Mucosa of descending colon (tissue), 3 donors: ENCODE measurements at regions not wholly inside any gene's neighbourhood (a gene's known extent, or its start where the extent isn't known, plus 50 kb on each side); places are given as distances from the start of the nearest gene placed in this dataset.

Experiments used
- ATAC-seq: fragments of 200-7000 bp; cut with Tn5 transposase; one replicate; pipeline ENCODE4 v1.9.1; 2020; ENCODE audit warnings: mild to moderate bottlenecking, moderate library complexity
- DNase-seq, 3 donors: peaks; one replicate each; pipeline ENCODE4 v3.0.0-alpha.2; 2020
- H3K36me3 ChIP-seq: fragments of 200-600 bp; one replicate; pipeline ENCODE4 v1.8.0; 2021; ENCODE audit warnings: low read depth, mild to moderate bottlenecking
- H3K4me1 ChIP-seq: fragments of 200-600 bp; one replicate; pipeline ENCODE4 v1.8.0; 2021; ENCODE audit warnings: low read depth, mild to moderate bottlenecking
- H3K4me3 ChIP-seq: fragments of 200-600 bp; one replicate; pipeline ENCODE4 v1.8.0; 2021; ENCODE audit warnings: mild to moderate bottlenecking
- H3K9me3 ChIP-seq: fragments of 200-600 bp; one replicate; pipeline ENCODE4 v1.8.0; 2021; ENCODE audit warnings: mild to moderate bottlenecking
- CTCF ChIP-seq: fragments of 200-600 bp; IDR thresholded peaks from one replicate; pipeline ENCODE4 v1.8.0; 2022; ENCODE audit warnings: antibody characterized with exemption, mild to moderate bottlenecking
- intact Hi-C, 2 donors: fragments of 100-400 bp; cut with DNase I in 1 of 2; cut with micrococcal nuclease in 1 of 2; formaldehyde crosslinking; loops; one replicate each; pipeline versions ENCODE4 v1.11.0 to v1.11.1; 2022; cut with DNase I, micrococcal nuclease
- donor health status: DM: no; HTN: no; CAD: no; lungs with moderate emphysema.
- donor health status: DM: no; HTN: no; CAD: no.
- donor health status: DM: no; HTN: yes; CAD: no.

DNA sequence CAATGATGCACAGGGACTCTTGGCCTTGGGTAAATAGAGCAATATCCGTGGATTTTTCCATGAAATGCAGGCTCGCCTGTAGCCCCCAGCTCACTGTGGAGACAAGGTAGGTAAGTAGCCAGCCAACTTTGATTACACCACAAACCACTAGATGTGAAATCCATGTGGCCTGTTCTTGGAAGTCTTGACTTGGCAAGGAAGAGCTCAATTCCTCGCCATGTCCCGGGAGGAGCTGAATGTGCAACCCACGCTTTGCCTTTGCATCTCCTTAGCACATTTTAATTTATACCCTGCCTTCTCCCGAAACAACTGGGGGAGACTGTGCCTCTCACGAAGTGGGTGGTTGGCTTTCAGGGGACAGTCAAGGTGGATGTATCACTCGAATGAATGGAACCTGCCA lies 347.7 kb upstream of the MKI67 start:
- H3K4me3 ChIP-seq = no peak overlapping the region
- H3K9me3 ChIP-seq = no peaks in the 10 kb centered on the region
- no peak for ATAC-seq
- no peaks in the 10 kb centered on the region for H3K36me3 ChIP-seq
- no peak for TF ChIP-seq CTCF
- no peak for DNase-seq
- H3K4me1 ChIP-seq = no peaks in the 10 kb centered on the region
- intact Hi-C loops = no loop called here

- intact Hi-C loops = no loop called here
- no peak overlapping the region for H3K4me3 ChIP-seq
- no peak for TF ChIP-seq CTCF
- ATAC-seq (no peak), DNase-seq (no peak)
- H3K4me1 ChIP-seq = no peaks in the 10 kb centered on the region
- H3K9me3 ChIP-seq = no peaks in the 10 kb centered on the region
- H3K36me3 ChIP-seq = no peaks in the 10 kb centered on the region
These were observed 348.3 kb upstream of the MKI67 start for GRCh38 chr10:128474571-128474970.

DNA sequence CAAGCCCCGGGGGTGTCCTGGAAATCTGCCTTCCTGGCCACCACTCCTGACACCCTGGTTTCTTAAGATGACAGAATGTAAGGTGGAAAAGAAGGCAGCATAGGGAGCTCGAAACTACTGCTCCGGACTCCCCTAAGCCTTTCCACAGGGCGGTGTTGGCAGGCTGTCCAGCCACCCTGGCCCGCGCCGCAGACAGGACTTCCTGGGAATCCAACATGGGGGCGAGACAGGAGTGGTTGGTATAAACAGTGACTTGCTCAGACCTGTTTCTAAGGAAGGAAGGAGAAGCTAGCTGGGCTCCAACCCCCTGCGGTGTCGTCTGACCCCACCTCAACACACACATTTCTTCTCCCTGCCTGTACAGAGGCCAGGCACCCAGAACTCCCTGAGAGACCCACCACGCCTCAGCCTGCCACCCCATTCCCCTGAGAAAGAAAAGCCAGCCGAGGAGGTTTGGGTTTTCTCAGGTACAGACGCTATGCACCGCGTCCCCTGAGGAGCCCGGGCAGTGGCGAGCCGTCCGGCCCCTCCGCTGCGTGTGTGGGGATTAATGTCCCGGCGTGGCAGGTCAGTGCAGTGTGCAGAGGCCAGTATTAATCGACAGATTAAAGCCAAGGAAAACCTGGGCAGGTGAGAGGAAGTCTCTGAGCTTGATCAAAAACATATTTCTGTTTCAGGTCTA lies 349.6 kb upstream of the MKI67 start:
- no peaks in the 10 kb centered on the region for H3K36me3 ChIP-seq
- H3K4me3 ChIP-seq = no peak overlapping the region
- H3K9me3 ChIP-seq = no peaks in the 10 kb centered on the region
- H3K4me1 ChIP-seq = no peaks in the 10 kb centered on the region
- ATAC-seq = no peak
- intact Hi-C loops = no loop called here
- no peak for DNase-seq
- no peak for TF ChIP-seq CTCF

- no peaks in the 10 kb centered on the region for H3K4me1 ChIP-seq
- TF ChIP-seq CTCF = no peak
- ATAC-seq (no peak), DNase-seq (no peak)
- H3K4me3 ChIP-seq = no peak overlapping the region
- no peaks in the 10 kb centered on the region for H3K36me3 ChIP-seq
- H3K9me3 ChIP-seq = no peaks in the 10 kb centered on the region
- intact Hi-C loops = no loop called here
These were observed 350.1 kb upstream of the MKI67 start for GRCh38 chr10:128476368-128476725.

GRCh38 chr10:128476845-128477244 lies 350.6 kb upstream of the MKI67 start:
- ATAC-seq = no peak
- Histone ChIP-seq H3K9me3 (no peaks in the 10 kb centered on the region), H3K36me3 (no peaks in the 10 kb centered on the region), H3K4me1 (no peaks in the 10 kb centered on the region), H3K4me3 (no peak overlapping the region)
- intact Hi-C loops = no loop called here
- no peak for TF ChIP-seq CTCF
- no peak for DNase-seq

- Histone ChIP-seq H3K4me3 (no peak overlapping the region), H3K36me3 (no peaks in the 10 kb centered on the region), H3K4me1 (no peaks in the 10 kb centered on the region), H3K9me3 (no peaks in the 10 kb centered on the region)
- DNase-seq (no peak), ATAC-seq (no peak)
- no peak for TF ChIP-seq CTCF
- intact Hi-C loops = no loop called here
These were observed 354.4 kb upstream of the MKI67 start for GRCh38 chr10:128480601-128481000.
